EH (cell line): ENCODE measurements at regions not wholly inside any gene's neighbourhood (a gene's known extent, or its start where the extent isn't known, plus 50 kb on each side); places are given as distances from the start of the nearest gene placed in this dataset.

Experiments used
- DNase-seq: peaks from one replicate; pipeline ENCODE4 v3.0.0-alpha.2; 2015; ENCODE audit warnings: low read depth

GRCh38 chr6:95243053-95243452, 334.3 kb upstream of the MANEA start:
- no peak for DNase-seq

- DNase-seq: no peak
These were observed 332.6 kb upstream of the MANEA start for GRCh38 chr6:95244751-95245150.

- DNase-seq: no peak
These were observed 328.8 kb upstream of the MANEA start for GRCh38 chr6:95248499-95248898.

GRCh38 chr6:95249175-95249574, 328.2 kb upstream of the MANEA start:
- no peak for DNase-seq

GRCh38 chr6:95249661-95250060, 327.7 kb upstream of the MANEA start:
- DNase-seq: no peak

GRCh38 chr6:95263840-95264239, 313.5 kb upstream of the MANEA start:
- DNase-seq: no peak

- DNase-seq: no peak
These were observed 310.6 kb upstream of the MANEA start for GRCh38 chr6:95266537-95267258.

GRCh38 chr6:95274686-95275235, 302.6 kb upstream of the MANEA start:
- no peak for DNase-seq

- DNase-seq: no peak
These were observed 297.7 kb upstream of the MANEA start for GRCh38 chr6:95279616-95280015.

- no peak for DNase-seq
These were observed 296.6 kb upstream of the MANEA start for GRCh38 chr6:95280686-95281273.

GRCh38 chr6:95285881-95286280, 291.5 kb upstream of the MANEA start:
- DNase-seq: no peak

- DNase-seq: no peak
These were observed 290.5 kb upstream of the MANEA start for GRCh38 chr6:95286874-95287273.

GRCh38 chr6:95288251-95288650, 289.1 kb upstream of the MANEA start:
- DNase-seq: no peak

GRCh38 chr6:95292011-95292410, 285.3 kb upstream of the MANEA start:
- DNase-seq: no peak

- DNase-seq: no peak
These were observed 284.1 kb upstream of the MANEA start for GRCh38 chr6:95293257-95293656.

GRCh38 chr6:95294043-95294442, 283.3 kb upstream of the MANEA start:
- DNase-seq: no peak

- DNase-seq: no peak
These were observed 267.8 kb upstream of the MANEA start for GRCh38 chr6:95309545-95309944.

GRCh38 chr6:95318137-95318536, 259.2 kb upstream of the MANEA start:
- no peak for DNase-seq

GRCh38 chr6:95321126-95321525, 256.2 kb upstream of the MANEA start:
- DNase-seq: no peak

GRCh38 chr6:95325916-95326315, 251.4 kb upstream of the MANEA start:
- DNase-seq: no peak

- DNase-seq: no peak
These were observed 249.1 kb upstream of the MANEA start for GRCh38 chr6:95328231-95328630.

- DNase-seq: no peak
These were observed 225.1 kb upstream of the MANEA start for GRCh38 chr6:95352064-95352795.

GRCh38 chr6:95354551-95354950, 222.8 kb upstream of the MANEA start:
- DNase-seq: no peak
